SH-SY5Y (cell line): ENCODE measurements at regions not wholly inside any gene's neighbourhood (a gene's known extent, or its start where the extent isn't known, plus 50 kb on each side); places are given as distances from the start of the nearest gene placed in this dataset.

ENCODE experiments used
- GATA2 ChIP-seq: IDR thresholded peaks from 2 replicates; pipeline ENCODE4 v1.6.1; 2011; ENCODE audit warnings: mild to moderate bottlenecking, low read depth, low read length
- GATA3 ChIP-seq: IDR thresholded peaks from 2 replicates; pipeline ENCODE4 v1.6.1; 2011; ENCODE audit warnings: low read depth, mild to moderate bottlenecking, low read length, moderate library complexity

- TF ChIP-seq GATA3 (no peak), GATA2 (no peak)
These were observed 434.2 kb downstream of the PCDH20 start for GRCh38 chr13:60981407-60981806.

- no peak for TF ChIP-seq GATA2
- TF ChIP-seq GATA3, result no peak
These were observed 439.3 kb downstream of the PCDH20 start for GRCh38 chr13:60976367-60976766.

- TF ChIP-seq GATA2, result no peak
These were observed 441.4 kb downstream of the PCDH20 start for GRCh38 chr13:60974296-60974695.

- no peak for TF ChIP-seq GATA3
- no peak for TF ChIP-seq GATA2
These were observed 442.1 kb downstream of the PCDH20 start for GRCh38 chr13:60973529-60973928.

- no peak for TF ChIP-seq GATA3
- TF ChIP-seq GATA2, result no peak
These were observed 444.9 kb downstream of the PCDH20 start for GRCh38 chr13:60970736-60971135.

GRCh38 chr13:60969656-60970055 is 446.0 kb downstream of the PCDH20 start:
- TF ChIP-seq GATA2 (no peak), GATA3 (no peak)

- TF ChIP-seq GATA2 (no peak), GATA3 (no peak)
These were observed 456.2 kb downstream of the PCDH20 start for GRCh38 chr13:60959427-60959826.

- no peak for TF ChIP-seq GATA2
- TF ChIP-seq GATA3, result no peak
These were observed 457.8 kb downstream of the PCDH20 start for GRCh38 chr13:60957816-60958215.

GRCh38 chr13:60945396-60945795 is 470.3 kb downstream of the PCDH20 start:
- TF ChIP-seq GATA2 (no peak), GATA3 (no peak)

- TF ChIP-seq GATA3, result no peak
- no peak for TF ChIP-seq GATA2
These were observed 470.8 kb downstream of the PCDH20 start for GRCh38 chr13:60944863-60945262.

GRCh38 chr13:60944016-60944415 is 471.6 kb downstream of the PCDH20 start:
- TF ChIP-seq GATA2, result no peak
- no peak for TF ChIP-seq GATA3

GRCh38 chr13:60936281-60936680 is 479.4 kb downstream of the PCDH20 start:
- TF ChIP-seq GATA2 (no peak), GATA3 (no peak)

- TF ChIP-seq GATA2 (no peak), GATA3 (no peak)
These were observed 482.0 kb downstream of the PCDH20 start for GRCh38 chr13:60933638-60934037.

- TF ChIP-seq GATA2 (no peak), GATA3 (no peak)
These were observed 483.6 kb downstream of the PCDH20 start for GRCh38 chr13:60931858-60932546.

- TF ChIP-seq GATA2 (no peak), GATA3 (no peak)
These were observed 490.0 kb downstream of the PCDH20 start for GRCh38 chr13:60925686-60926085.

GRCh38 chr13:60924856-60925255 is 490.8 kb downstream of the PCDH20 start:
- TF ChIP-seq GATA3, result no peak
- no peak for TF ChIP-seq GATA2
